ENCODE measurements at regions not wholly inside any gene's neighbourhood (a gene's known extent, or its start where the extent isn't known, plus 50 kb on each side); places are given as distances from the start of the nearest gene placed in this dataset.
"Not testable (repeated sequence)": the region's sequence is repeated elsewhere in the genome, so short reads cannot be mapped to it uniquely, and the experiment has no call there.

DNA sequence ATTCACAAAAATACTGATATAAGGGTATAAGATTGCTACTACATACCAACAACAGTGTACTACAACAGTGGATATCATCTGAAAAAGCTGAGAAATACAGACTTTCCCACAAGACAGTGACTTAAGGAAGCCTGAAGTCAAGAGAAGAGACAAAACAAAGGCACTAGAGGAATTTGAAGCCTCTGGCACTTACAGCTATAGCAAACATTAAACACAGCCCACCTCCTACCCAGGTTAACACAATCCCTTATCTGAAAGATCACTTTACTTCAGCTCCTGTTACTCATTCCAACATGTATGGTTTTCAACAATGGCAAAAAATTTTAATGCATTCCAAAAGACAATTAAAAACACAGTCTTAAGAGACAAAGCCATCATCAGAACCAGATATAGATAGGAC, 388.5 kb downstream of the JRKL start:
- DNase-seq (ENCODE audit: low read depth, low spot score), result no peak

- no peak for DNase-seq (ENCODE audit: low read depth, low spot score)
These were observed 389.2 kb downstream of the JRKL start for GRCh38 chr11:96779030-96779429.

- DNase-seq (ENCODE audit: low read depth, low spot score), result no peak
These were observed 391.3 kb downstream of the JRKL start for GRCh38 chr11:96781082-96781481.

DNA sequence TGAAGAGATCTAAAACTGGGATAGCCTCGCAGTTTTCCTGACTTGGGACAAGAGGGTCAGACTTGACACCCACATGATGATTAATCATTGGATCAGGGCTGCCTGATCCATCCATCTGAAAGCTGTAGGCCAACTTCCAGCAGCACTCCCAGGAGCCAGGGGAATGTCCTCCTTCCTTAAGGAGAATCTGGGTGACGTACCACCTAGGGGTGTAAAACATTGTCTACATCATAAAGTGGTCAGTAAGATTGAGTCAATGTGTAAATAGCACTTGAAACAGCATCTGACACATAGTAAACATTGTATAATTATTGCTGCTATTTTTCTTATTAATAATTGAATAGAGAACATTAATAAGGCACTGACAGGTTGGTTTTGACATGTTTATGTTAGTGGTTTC, 392.8 kb downstream of the JRKL start:
- no peak for DNase-seq (ENCODE audit: low read depth, low spot score)

GRCh38 chr11:96783311-96783710, 393.5 kb downstream of the JRKL start:
- no peak for DNase-seq (ENCODE audit: low read depth, low spot score)

DNA sequence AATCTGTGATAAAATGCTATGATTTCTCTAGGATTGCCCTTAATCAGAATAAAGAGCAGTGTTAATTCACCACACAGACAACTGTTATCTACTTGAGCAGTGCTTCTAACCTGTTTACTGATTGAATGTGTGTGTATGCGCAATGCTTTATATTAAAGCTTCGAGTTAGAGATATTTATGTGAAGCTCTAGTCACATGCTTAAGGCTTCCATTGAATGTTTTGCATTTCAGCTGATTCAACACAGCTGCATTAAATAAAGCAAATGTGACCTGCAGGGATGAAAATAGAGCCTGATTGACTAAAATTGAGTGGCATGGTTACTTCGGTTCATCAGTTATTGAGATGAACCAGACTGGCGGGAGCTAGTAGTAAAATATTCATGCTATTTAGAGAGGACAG, 395.3 kb downstream of the JRKL start:
- DNase-seq (ENCODE audit: low read depth, low spot score), result no peak

DNA sequence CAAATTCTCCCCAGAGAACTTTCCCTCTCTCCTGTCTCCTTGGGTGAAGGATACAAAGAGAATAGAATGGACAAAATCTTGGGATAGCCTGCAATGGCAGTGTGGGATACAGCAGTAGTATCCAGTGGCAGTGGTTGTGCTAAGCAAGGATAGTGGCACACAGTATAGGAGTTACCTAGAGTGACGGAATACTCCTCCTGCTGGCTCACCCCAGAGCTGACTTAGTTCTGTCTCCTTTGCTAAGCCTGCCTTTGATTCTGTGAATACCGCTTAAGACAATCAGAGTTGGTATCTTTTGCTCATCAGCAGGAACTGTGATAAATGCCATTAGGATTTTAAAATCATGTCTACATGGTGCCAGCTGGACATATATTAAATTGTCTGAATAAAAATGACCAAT, 404.3 kb downstream of the JRKL start:
- DNase-seq (ENCODE audit: low read depth, low spot score), result no peak

DNA sequence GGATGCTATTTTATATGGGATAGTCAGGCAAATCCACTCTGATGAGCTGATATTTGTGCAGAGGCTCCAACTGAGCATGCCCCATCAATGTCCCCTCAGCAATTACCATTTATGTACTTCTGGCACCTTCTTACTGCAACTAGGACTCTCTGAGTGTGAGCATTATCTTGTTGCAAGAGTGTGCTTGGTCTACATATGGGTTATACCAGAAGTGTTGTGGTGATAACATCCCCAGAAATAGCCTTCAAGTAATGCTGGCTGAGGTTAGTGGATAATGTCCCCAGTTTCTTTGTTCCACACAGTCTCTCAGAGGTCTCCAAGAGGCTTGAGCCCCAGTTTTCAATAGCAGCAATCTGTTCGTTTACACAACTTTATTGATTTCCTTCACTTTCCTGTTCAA, 408.6 kb downstream of the JRKL start:
- no peak for DNase-seq (ENCODE audit: low read depth, low spot score)

DNA sequence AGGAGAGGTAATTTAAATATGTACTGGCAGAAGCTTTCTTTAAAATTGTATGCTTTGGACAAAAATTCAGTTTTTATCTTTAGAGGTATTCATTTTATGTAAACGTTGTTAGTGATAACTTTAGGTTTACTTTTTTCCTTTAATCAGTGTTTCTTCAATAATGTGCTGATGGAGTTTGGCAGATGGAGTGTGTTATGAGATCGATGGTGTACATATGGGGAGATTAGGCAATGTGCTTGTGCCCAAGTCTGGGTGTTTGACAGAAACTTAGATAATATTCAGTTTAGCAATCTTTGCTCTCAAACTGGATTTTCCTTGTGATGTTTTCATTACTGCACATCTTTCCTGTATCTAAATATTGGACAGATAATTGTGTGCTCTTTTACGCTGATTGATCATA, 425.4 kb downstream of the JRKL start:
- DNase-seq (ENCODE audit: low read depth, low spot score), result no peak

DNA sequence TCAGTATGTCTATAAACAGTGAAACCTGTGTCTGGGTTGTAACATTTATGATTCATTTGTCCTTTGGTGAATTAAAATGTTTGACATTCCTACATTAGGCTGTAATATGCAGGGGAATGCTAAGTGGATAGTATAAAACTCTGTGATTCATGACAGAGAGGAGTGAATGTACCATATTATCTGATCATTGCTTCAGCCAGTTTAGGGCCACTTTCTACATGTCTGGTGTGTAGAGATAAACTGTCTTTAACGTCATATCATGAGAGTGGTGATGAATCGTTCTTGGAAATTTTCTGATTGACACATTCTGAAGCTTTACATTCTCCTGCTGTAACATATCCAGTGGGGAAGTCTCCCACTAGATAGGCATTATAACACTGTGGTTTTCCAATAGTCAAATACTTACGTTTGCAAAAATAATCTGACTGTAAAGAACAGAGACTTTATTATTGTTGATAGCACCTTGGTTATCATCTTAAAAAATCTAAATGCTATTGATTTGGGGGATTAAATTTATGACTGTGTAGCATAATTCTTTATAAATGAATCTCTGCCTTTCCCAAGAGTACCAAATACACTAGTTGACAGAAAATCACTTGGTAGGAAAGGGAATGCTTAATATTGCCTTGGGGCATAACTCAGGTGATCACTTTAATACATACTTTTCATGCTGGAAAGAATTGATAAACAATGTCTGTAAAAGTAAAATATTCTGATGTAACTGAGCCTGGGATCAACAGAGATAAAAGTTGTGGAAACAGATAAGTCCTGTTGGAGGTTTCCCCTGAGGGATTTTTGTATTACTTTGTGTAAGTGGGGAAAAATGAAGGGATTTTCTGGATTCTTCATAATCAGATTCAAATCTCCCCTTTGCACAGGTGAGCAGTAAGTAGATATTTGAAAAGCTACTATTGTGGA, 427.9 kb downstream of the JRKL start:
- DNase-seq (ENCODE audit: low read depth, low spot score), result no peak

- DNase-seq (ENCODE audit: low read depth, low spot score), result no peak
These were observed 437.4 kb downstream of the JRKL start for GRCh38 chr11:96827164-96827563.

DNA sequence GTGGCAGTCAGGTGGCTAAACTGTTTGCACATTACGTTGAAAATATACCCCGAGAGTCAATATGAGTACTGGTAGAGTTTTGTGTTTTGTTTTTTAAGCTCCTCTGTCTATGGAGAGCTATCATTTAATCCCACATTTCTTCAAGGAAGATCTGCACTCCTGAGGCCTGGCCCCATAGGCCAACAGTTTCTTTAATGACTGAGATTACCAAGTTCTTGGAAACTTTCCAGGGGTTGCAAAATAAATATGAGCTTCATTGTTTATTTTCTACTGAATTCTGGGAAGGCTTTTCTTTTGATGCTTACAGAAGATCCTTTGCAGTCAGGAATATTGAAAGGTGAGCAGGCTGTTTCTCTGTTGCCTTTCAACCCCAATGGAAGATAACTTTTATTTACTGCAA, 452.0 kb downstream of the JRKL start:
- no peak for DNase-seq (ENCODE audit: low read depth, low spot score)

DNA sequence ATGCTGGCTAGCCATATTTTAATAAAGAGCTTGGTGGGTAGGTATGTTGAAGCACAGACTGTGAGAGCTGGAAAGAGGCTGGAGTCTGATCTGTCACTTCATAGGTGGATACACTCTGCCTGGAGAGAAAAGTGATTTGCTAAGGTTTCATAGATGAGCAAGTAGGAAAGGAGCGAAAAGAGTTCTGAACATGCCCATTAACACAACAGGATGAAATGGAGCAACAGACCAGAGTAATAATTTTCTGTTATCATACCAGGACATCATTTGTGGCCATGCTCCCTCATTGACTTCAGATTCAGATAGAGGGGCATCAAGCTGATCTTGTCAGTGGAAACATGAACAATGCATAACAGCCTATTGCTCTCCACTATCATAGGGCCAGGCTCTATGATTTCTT, 452.9 kb downstream of the JRKL start:
- no peak for DNase-seq (ENCODE audit: low read depth, low spot score)

GRCh38 chr11:96854425-96854824, 464.6 kb downstream of the JRKL start:
- no peak for DNase-seq (ENCODE audit: low read depth, low spot score)

- DNase-seq (ENCODE audit: low read depth, low spot score), result not testable (repeated sequence)
These were observed 471.9 kb downstream of the JRKL start for GRCh38 chr11:96861722-96862121.

GRCh38 chr11:96863520-96863919, 473.7 kb downstream of the JRKL start:
- no peak for DNase-seq (ENCODE audit: low read depth, low spot score)

GRCh38 chr11:96865020-96865419, 475.2 kb downstream of the JRKL start:
- no peak for DNase-seq (ENCODE audit: low read depth, low spot score)

GRCh38 chr11:96869207-96869606, 479.4 kb downstream of the JRKL start:
- DNase-seq (ENCODE audit: low read depth, low spot score), result no peak

DNA sequence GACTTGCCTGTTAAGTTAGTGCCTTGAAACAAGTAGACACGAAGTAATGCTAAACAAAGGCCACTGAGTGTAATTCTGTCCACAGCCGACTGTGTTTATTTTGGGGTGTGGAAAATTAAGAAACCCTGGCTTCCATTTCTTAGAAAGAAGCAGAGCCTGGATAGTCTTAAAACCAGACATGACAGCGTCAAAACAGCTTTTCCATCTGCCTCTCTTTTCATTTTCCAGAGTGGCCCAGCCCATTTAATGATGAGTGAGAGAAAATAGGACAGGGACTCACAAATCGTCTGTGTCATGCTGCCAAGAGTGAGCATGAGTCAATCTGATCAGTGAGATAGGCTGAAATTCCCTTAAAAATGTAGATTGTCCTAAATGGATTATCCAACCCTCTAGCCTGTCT, 485.9 kb downstream of the JRKL start:
- no peak for DNase-seq (ENCODE audit: low read depth, low spot score)

GRCh38 chr11:96878299-96879051, 488.7 kb downstream of the JRKL start:
- DNase-seq (ENCODE audit: low read depth, low spot score), result no peak

DNA sequence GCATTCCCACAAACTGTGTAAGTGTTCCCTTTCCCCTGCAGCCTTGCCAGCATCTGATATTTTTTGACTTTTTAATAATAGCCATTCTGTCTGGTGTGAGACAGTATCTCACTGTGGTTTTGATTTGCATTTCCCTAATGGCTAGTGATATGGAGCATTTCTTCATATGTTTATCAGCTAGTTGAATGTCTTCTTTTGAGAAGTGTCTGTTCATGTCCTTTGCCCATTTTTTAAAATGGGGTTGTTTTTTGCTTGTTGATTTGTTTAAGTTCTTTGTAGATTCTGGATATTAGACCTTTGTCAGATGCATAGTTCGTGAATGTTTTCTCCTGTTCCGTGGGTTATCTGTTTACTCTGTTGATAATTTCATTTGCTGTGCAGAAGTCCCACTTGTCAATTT, 492.8 kb downstream of the JRKL start:
- not testable (repeated sequence) for DNase-seq (ENCODE audit: low read depth, low spot score)

DNA sequence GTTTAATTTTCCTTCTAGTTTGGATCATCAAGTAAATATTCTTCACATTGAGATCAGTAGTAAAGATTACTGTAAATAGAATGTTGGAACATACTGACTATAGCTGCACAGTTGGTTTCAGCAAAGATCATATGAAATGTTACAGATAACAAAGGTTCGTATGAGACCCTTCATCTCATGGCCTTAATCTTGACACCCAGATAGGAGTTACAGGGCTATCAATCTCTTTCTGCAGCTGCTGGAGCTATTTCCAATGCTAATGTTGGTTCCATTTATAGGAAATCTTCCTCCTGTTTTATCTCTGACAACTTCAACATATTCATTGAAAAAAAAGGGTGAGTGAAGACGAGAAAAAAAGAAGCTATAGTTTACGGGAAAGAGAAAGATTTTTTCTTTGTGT, 495.6 kb downstream of the JRKL start:
- DNase-seq (ENCODE audit: low read depth, low spot score), result no peak

DNA sequence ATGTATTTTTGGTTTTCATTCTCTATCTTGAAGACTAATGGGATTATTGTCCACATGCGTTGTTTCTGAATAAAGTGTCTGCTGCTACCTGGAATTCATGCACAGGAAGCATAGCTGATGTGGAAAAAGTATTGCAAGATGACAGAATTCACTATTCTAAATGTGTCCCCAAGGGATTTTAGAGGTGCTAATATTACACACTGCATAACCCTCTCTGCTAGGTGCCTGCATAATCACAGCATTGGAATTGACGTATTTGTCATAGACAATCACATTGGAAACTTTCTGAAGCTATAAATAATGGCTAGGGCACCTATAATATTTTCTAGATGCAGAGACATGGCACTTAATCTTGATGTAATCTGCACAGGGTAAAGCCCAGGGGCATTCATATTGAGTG, 496.1 kb downstream of the JRKL start:
- no peak for DNase-seq (ENCODE audit: low read depth, low spot score)

Measured in smooth muscle cell of the brain vasculature (primary cell).